ENCODE measurements at regions not wholly inside any gene's neighbourhood (a gene's known extent, or its start where the extent isn't known, plus 50 kb on each side); places are given as distances from the start of the nearest gene placed in this dataset.

DNA sequence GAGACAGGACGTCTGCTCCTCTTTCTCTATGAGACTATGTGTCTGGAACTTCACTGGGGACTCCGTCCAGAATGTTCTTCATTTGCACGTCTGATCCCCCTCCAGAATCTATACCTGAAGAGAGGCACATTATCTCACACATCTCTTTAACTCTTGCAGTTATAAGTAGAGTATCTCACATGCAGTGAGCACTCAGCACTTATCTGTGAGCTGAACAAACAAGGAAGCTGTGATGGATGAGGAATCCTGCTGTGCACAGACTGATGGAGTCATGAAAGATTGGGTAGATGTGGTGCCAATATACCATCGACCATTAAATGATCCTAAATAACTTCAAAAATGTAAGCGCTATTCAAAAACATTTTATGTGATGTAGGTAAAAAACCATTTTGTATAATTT is 888.3 kb upstream of the CELF4 start (continued):
- TF ChIP-seq NFYB (IDR thresholded peaks at IDR 0.05; ENCODE audit: insufficient read depth, low read depth, low read length) (no peak), GABPA (IDR thresholded peaks at IDR 0.05; ENCODE audit: low read depth) (no peak)

DNA sequence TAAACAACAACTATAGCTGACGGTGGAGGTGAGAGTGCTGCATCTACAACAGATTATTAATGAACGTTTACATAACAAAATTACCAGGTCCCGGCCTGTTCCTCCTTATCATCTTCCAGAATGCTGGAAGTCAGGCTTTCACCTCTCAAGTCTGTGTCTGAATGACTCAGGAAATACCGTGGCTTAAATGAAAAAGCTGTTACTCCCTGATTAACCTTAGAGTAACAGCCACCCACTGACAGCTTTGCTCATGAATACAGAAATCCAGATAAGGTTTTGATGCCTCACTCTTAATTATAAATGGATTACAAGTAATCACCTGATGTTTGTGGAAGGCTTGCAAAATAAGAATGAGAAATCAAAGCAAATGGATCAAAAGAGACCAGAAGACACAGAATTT is 885.3 kb upstream of the CELF4 start:
- FAIRE-seq (no peak), ATAC-seq (no peak), DNase-seq (ENCODE audit: low read depth, low spot score) (no peak)
- Histone ChIP-seq H3K79me2 (ENCODE audit: control insufficient read depth, insufficient read depth, low read length) (no peaks in the 10 kb centered on the region), H3K4me1 (ENCODE audit: control insufficient read depth, insufficient read depth, low read length) (no peaks in the 10 kb centered on the region), H3K9me3 (replicated peaks; ENCODE audit: control insufficient read depth, insufficient read depth, low read length) (no peaks in the 10 kb centered on the region), H3K36me3 (ENCODE audit: control insufficient read depth in 2 of 2, insufficient read depth in 2 of 2, low read length in 1 of 2) (no peaks in the 10 kb centered on the region), H3K27ac (ENCODE audit: control insufficient read depth, insufficient read depth) (no peak overlapping the region), H2AFZ (ENCODE audit: control insufficient read depth, low read depth, low read length) (no peak overlapping the region), H3K27me3 (replicated peaks in 1 of 2; ENCODE audit: control insufficient read depth in 2 of 2, insufficient read depth in 2 of 2, low read length in 1 of 2) (no peaks in the 10 kb centered on the region), H3K4me3 (no peak overlapping the region), H3K4me2 (ENCODE audit: control insufficient read depth, insufficient read depth) (no peak overlapping the region), H4K20me1 (ENCODE audit: control insufficient read depth, insufficient read depth) (no peaks in the 10 kb centered on the region), H3K9ac (ENCODE audit: control insufficient read depth, insufficient read depth, low read length) (no peak overlapping the region)
- ChIA-PET CTCF (no interaction called here), SMC1A (ENCODE audit: uncharacterized antibody, unreplicated experiment) (no interaction called here), RAD21 (ENCODE audit: unreplicated experiment) (no interaction called here), POLR2A (no interaction called here)
- intact Hi-C loops (cut with micrococcal nuclease; ENCODE audit: unreplicated experiment) = no loop called here
- WGBS (ENCODE audit: insufficient coverage, insufficient replicate concordance, low lambda C conversion rate, missing lambda C conversion rate) = 7% methylated on average over 4 of the region's 4 CpGs
- no TSS peak for BruUV-seq (replicated peaks)
- in situ Hi-C loops (cut with MboI) = no loop called here
- TF ChIP-seq, protein P1, sequence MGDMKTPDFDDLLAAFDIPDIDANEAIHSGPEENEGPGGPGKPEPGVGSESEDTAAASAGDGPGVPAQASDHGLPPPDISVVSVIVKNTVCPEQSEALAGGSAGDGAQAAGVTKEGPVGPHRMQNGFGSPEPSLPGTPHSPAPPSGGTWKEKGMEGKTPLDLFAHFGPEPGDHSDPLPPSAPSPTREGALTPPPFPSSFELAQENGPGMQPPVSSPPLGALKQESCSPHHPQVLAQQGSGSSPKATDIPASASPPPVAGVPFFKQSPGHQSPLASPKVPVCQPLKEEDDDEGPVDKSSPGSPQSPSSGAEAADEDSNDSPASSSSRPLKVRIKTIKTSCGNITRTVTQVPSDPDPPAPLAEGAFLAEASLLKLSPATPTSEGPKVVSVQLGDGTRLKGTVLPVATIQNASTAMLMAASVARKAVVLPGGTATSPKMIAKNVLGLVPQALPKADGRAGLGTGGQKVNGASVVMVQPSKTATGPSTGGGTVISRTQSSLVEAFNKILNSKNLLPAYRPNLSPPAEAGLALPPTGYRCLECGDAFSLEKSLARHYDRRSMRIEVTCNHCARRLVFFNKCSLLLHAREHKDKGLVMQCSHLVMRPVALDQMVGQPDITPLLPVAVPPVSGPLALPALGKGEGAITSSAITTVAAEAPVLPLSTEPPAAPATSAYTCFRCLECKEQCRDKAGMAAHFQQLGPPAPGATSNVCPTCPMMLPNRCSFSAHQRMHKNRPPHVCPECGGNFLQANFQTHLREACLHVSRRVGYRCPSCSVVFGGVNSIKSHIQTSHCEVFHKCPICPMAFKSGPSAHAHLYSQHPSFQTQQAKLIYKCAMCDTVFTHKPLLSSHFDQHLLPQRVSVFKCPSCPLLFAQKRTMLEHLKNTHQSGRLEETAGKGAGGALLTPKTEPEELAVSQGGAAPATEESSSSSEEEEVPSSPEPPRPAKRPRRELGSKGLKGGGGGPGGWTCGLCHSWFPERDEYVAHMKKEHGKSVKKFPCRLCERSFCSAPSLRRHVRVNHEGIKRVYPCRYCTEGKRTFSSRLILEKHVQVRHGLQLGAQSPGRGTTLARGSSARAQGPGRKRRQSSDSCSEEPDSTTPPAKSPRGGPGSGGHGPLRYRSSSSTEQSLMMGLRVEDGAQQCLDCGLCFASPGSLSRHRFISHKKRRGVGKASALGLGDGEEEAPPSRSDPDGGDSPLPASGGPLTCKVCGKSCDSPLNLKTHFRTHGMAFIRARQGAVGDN (IDR thresholded peaks at IDR 0.05) = no peak
- TF ChIP-seq KAT2A (conservative IDR thresholded peaks at IDR 0.05; ENCODE audit: control insufficient read depth, low read depth, low read length) = no peak
- TF ChIP-seq GATAD2B (conservative IDR thresholded peaks at IDR 0.05; ENCODE audit: low read depth) = no peak
- TF ChIP-seq MEF2A (IDR thresholded peaks at IDR 0.05; ENCODE audit: insufficient read depth, low read depth, low read length) = no peak
- TF ChIP-seq, protein P2, sequence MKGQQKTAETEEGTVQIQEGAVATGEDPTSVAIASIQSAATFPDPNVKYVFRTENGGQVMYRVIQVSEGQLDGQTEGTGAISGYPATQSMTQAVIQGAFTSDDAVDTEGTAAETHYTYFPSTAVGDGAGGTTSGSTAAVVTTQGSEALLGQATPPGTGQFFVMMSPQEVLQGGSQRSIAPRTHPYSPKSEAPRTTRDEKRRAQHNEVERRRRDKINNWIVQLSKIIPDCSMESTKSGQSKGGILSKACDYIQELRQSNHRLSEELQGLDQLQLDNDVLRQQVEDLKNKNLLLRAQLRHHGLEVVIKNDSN (IDR thresholded peaks at IDR 0.05; ENCODE audit: borderline replicate concordance, extremely low read length, insufficient read depth, low read depth, low read length) = no peak
- TF ChIP-seq RAD21 (IDR thresholded peaks at IDR 0.05; ENCODE audit: insufficient read depth, low read depth, low read length) = no peak
- TF ChIP-seq SREBF1 (IDR thresholded peaks at IDR 0.05; ENCODE audit: low read length) = no peak
- TF ChIP-seq, protein P3, sequence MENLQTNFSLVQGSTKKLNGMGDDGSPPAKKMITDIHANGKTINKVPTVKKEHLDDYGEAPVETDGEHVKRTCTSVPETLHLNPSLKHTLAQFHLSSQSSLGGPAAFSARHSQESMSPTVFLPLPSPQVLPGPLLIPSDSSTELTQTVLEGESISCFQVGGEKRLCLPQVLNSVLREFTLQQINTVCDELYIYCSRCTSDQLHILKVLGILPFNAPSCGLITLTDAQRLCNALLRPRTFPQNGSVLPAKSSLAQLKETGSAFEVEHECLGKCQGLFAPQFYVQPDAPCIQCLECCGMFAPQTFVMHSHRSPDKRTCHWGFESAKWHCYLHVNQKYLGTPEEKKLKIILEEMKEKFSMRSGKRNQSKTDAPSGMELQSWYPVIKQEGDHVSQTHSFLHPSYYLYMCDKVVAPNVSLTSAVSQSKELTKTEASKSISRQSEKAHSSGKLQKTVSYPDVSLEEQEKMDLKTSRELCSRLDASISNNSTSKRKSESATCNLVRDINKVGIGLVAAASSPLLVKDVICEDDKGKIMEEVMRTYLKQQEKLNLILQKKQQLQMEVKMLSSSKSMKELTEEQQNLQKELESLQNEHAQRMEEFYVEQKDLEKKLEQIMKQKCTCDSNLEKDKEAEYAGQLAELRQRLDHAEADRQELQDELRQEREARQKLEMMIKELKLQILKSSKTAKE (IDR thresholded peaks at IDR 0.05; ENCODE audit: low read depth, poor library complexity, severe bottlenecking) = no peak
- no peak for TF ChIP-seq NR2C1 (IDR thresholded peaks at IDR 0.05)
- TF ChIP-seq FOXK2 (IDR thresholded peaks at IDR 0.05) = no peak
- TF ChIP-seq, protein P4, sequence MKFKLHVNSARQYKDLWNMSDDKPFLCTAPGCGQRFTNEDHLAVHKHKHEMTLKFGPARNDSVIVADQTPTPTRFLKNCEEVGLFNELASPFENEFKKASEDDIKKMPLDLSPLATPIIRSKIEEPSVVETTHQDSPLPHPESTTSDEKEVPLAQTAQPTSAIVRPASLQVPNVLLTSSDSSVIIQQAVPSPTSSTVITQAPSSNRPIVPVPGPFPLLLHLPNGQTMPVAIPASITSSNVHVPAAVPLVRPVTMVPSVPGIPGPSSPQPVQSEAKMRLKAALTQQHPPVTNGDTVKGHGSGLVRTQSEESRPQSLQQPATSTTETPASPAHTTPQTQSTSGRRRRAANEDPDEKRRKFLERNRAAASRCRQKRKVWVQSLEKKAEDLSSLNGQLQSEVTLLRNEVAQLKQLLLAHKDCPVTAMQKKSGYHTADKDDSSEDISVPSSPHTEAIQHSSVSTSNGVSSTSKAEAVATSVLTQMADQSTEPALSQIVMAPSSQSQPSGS (IDR thresholded peaks at IDR 0.05; ENCODE audit: low read length) = no peak
- TF ChIP-seq CBX3 (IDR thresholded peaks at IDR 0.05; ENCODE audit: borderline replicate concordance, low read depth) = no peak
- no peak for TF ChIP-seq BRCA1 (IDR thresholded peaks at IDR 0.05; ENCODE audit: low read depth, low read length)
- TF ChIP-seq CHD1 (IDR thresholded peaks at IDR 0.05; ENCODE audit: low read depth, low read length) = no peak

All from GM12878 (cell line).